ENCODE measurements at regions not wholly inside any gene's neighbourhood (a gene's known extent, or its start where the extent isn't known, plus 50 kb on each side); places are given as distances from the start of the nearest gene placed in this dataset.

GRCh38 chr9:86893811-86894490 is 53.4 kb downstream of the GAS1 start:
- no peak for DNase-seq (ENCODE audit: low spot score)

GRCh38 chr9:86892576-86892975 is 54.7 kb downstream of the GAS1 start:
- DNase-seq (ENCODE audit: low spot score), result no peak

GRCh38 chr9:86891886-86892437 is 55.3 kb downstream of the GAS1 start:
- DNase-seq (ENCODE audit: low spot score), result no peak

- DNase-seq (ENCODE audit: low spot score), result no peak
These were observed 56.2 kb downstream of the GAS1 start for GRCh38 chr9:86891091-86891490.

GRCh38 chr9:86885232-86885631 is 62.1 kb downstream of the GAS1 start:
- DNase-seq (ENCODE audit: low spot score), result no peak

- no peak for DNase-seq (ENCODE audit: low spot score)
These were observed 70.6 kb downstream of the GAS1 start for GRCh38 chr9:86876621-86877196.

- no peak for DNase-seq (ENCODE audit: low spot score)
These were observed 78.7 kb downstream of the GAS1 start for GRCh38 chr9:86868616-86869015.

GRCh38 chr9:86867804-86868313 is 79.4 kb downstream of the GAS1 start:
- no peak for DNase-seq (ENCODE audit: low spot score)

GRCh38 chr9:86865952-86866351 is 81.4 kb downstream of the GAS1 start:
- DNase-seq (ENCODE audit: low spot score), result no peak

- no peak for DNase-seq (ENCODE audit: low spot score)
These were observed 87.3 kb downstream of the GAS1 start for GRCh38 chr9:86860006-86860405.

GRCh38 chr9:86859056-86859455 is 88.2 kb downstream of the GAS1 start:
- DNase-seq (ENCODE audit: low spot score), result no peak

GRCh38 chr9:86858009-86858408 is 89.3 kb downstream of the GAS1 start:
- no peak for DNase-seq (ENCODE audit: low spot score)

- no peak for DNase-seq (ENCODE audit: low spot score)
These were observed 91.0 kb downstream of the GAS1 start for GRCh38 chr9:86856259-86856658.

GRCh38 chr9:86854898-86855523 is 92.3 kb downstream of the GAS1 start:
- no peak for DNase-seq (ENCODE audit: low spot score)

GRCh38 chr9:86846656-86847055 is 100.7 kb downstream of the GAS1 start:
- DNase-seq (ENCODE audit: low spot score), result no peak

- no peak for DNase-seq (ENCODE audit: low spot score)
These were observed 104.1 kb downstream of the GAS1 start for GRCh38 chr9:86843206-86843605.

GRCh38 chr9:86842573-86842972 is 104.7 kb downstream of the GAS1 start:
- DNase-seq (ENCODE audit: low spot score), result no peak

- DNase-seq (ENCODE audit: low spot score), result no peak
These were observed 107.8 kb downstream of the GAS1 start for GRCh38 chr9:86839522-86839921.

- DNase-seq (ENCODE audit: low spot score), result no peak
These were observed 108.5 kb downstream of the GAS1 start for GRCh38 chr9:86838519-86839497.

GRCh38 chr9:86837345-86837744 is 110.0 kb downstream of the GAS1 start:
- DNase-seq (ENCODE audit: low spot score), result no peak

GRCh38 chr9:86836797-86837196 is 110.5 kb downstream of the GAS1 start:
- DNase-seq (ENCODE audit: low spot score), result no peak

GRCh38 chr9:86836266-86836665 is 111.0 kb downstream of the GAS1 start:
- DNase-seq (ENCODE audit: low spot score), result no peak
